Trophoblast cell (in vitro differentiated cells and primary cell): ENCODE measurements at regions not wholly inside any gene's neighbourhood (a gene's known extent, or its start where the extent isn't known, plus 50 kb on each side); places are given as distances from the start of the nearest gene placed in this dataset.

Source experiments
- DNase-seq, 2 donors: peaks; one replicate each; pipeline ENCODE4 v3.0.0-alpha.2; 2016
- H2AFZ ChIP-seq: 2 replicates; pipeline ENCODE4 v1.6.1; 2013; ENCODE audit warnings: low read length, moderate library complexity, mild to moderate bottlenecking; ENCODE audit not compliant: insufficient read depth, poor library complexity
- H2AK5ac ChIP-seq: 2 replicates; pipeline ENCODE4 v1.6.1; 2013; ENCODE audit warnings: mild to moderate bottlenecking, low read length
- H2BK120ac ChIP-seq: 2 replicates; pipeline ENCODE4 v1.6.1; 2013; ENCODE audit warnings: low read length, mild to moderate bottlenecking, moderate library complexity; ENCODE audit not compliant: insufficient read depth, poor library complexity
- H2BK12ac ChIP-seq: 2 replicates; pipeline ENCODE4 v1.6.1; 2013; ENCODE audit warnings: mild to moderate bottlenecking, low read length, moderate library complexity
- H2BK5ac ChIP-seq: 2 replicates; pipeline ENCODE4 v1.6.1; 2013; ENCODE audit warnings: low read length, low read depth, moderate library complexity, mild to moderate bottlenecking; ENCODE audit not compliant: poor library complexity
- H3K14ac ChIP-seq: 2 replicates; pipeline ENCODE4 v1.6.1; 2013; ENCODE audit warnings: mild to moderate bottlenecking, low read length
- H3K18ac ChIP-seq: 2 replicates; pipeline ENCODE4 v1.6.1; 2013; ENCODE audit warnings: mild to moderate bottlenecking, low read length
- H3K23ac ChIP-seq: 2 replicates; pipeline ENCODE4 v1.6.1; 2013; ENCODE audit warnings: low read length
- H3K27ac ChIP-seq: 2 replicates; pipeline ENCODE4 v1.5.1; 2013; ENCODE audit warnings: low read depth, mild to moderate bottlenecking, inconsistent platforms, low read length, moderate library complexity
- H3K27me3 ChIP-seq: 2 replicates; pipeline ENCODE4 v1.6.1; 2013; ENCODE audit warnings: inconsistent platforms, mild to moderate bottlenecking, low read length, moderate library complexity; ENCODE audit not compliant: insufficient read depth
- H3K36me3 ChIP-seq, 2 experiments: 1 replicate in 1 of 2; 2 replicates in 1 of 2; pipeline ENCODE4 v1.6.1; 2013; ENCODE audit warnings: low read length in 2 of 2, mild to moderate bottlenecking in 2 of 2, moderate library complexity in 1 of 2; ENCODE audit not compliant: insufficient read depth in 2 of 2, control insufficient read depth in 1 of 2
- H3K4ac ChIP-seq: 2 replicates; pipeline ENCODE4 v1.6.1; 2013; ENCODE audit warnings: low read depth, mild to moderate bottlenecking, low read length, moderate library complexity
- H3K4me1 ChIP-seq, 2 experiments: 1 replicate in 1 of 2; 2 replicates in 1 of 2; pipeline ENCODE4 v1.6.1; 2013; ENCODE audit warnings: low read length in 2 of 2, mild to moderate bottlenecking in 2 of 2, moderate library complexity in 1 of 2; ENCODE audit not compliant: insufficient read depth in 2 of 2, control insufficient read depth in 1 of 2
- H3K4me2 ChIP-seq: 2 replicates; pipeline ENCODE4 v1.6.1; 2013; ENCODE audit warnings: inconsistent platforms, mild to moderate bottlenecking, low read length, moderate library complexity
- H3K4me3 ChIP-seq: 2 replicates; pipeline ENCODE4 v1.5.1; 2013; ENCODE audit warnings: mild to moderate bottlenecking, low read depth, low read length, inconsistent platforms
- H3K79me1 ChIP-seq: one replicate; pipeline ENCODE4 v1.6.1; 2013; ENCODE audit warnings: low read length
- H3K79me2 ChIP-seq: 2 replicates; pipeline ENCODE4 v1.6.1; 2013; ENCODE audit warnings: low read length, mild to moderate bottlenecking; ENCODE audit not compliant: control insufficient read depth, insufficient read depth, poor library complexity
- H3K9ac ChIP-seq: 2 replicates; pipeline ENCODE4 v1.6.1; 2013; ENCODE audit warnings: mild to moderate bottlenecking, low read length
- H3K9me3 ChIP-seq: 2 replicates; pipeline ENCODE4 v1.6.1; 2013; ENCODE audit warnings: low read depth, mild to moderate bottlenecking, control low read depth, inconsistent platforms, low read length; ENCODE audit not compliant: insufficient read depth
- H4K12ac ChIP-seq: 2 replicates; pipeline ENCODE4 v1.6.1; 2013; ENCODE audit warnings: low read depth, mild to moderate bottlenecking, low read length, moderate library complexity
- H4K8ac ChIP-seq: 2 replicates; pipeline ENCODE4 v1.6.1; 2013; ENCODE audit warnings: low read depth, mild to moderate bottlenecking, low read length, moderate library complexity
- H4K91ac ChIP-seq: one replicate; pipeline ENCODE4 v1.6.1; 2013; ENCODE audit warnings: low read depth, mild to moderate bottlenecking, low read length, moderate library complexity
- WGBS: extraction: QIAGEN DNeasy Blood & Tissue Kit; methylation state at CpG from one replicate; pipeline ENCODE4 v1.1.7; 2013; ENCODE audit warnings: missing lambda C conversion rate; ENCODE audit not compliant: insufficient read length, insufficient coverage; ENCODE audit errors: extremely low coverage; 5-methylcytosine and 5-hydroxymethylcytosine counted together

DNA sequence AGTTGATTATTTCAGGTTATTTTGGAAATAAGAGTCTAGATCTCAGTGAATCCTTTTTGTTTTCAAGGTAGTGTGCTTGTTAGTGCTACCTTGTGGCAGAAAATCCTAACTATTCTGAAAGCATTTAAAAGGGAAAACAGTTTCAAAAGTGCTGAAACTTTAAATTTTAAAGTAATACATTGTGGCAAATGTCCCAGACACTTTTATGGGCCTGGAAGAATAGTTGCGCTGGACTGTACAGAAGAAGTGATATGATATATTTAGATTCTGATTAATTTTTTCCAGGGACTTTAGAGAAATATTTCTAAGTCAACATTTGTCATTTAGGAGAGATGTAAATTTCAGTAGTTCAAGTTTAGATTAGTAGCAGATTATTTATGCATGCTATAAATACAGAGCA lies 96.7 kb upstream of the BMP5 start:
- Histone ChIP-seq H2BK12ac (no peak overlapping the region), H4K91ac (no peak overlapping the region), H2AFZ (no peak overlapping the region), H4K12ac (no peak overlapping the region), H2AK5ac (no peak overlapping the region), H3K23ac (no peak overlapping the region), H3K18ac (no peak overlapping the region), H3K27me3 (no peaks in the 10 kb centered on the region), H3K14ac (no peak overlapping the region), H3K9ac (no peak overlapping the region), H3K4me3 (no peak overlapping the region), H3K4me2 (no peak overlapping the region), H4K8ac (no peak overlapping the region), H2BK120ac (no peak overlapping the region), H3K27ac (no peak overlapping the region), H2BK5ac (no peak overlapping the region), H3K79me1 (no peaks in the 10 kb centered on the region), H3K36me3 (no peaks in the 10 kb centered on the region), H3K4ac (no peak overlapping the region), H3K9me3 (no peaks in the 10 kb centered on the region), H3K79me2 (no peaks in the 10 kb centered on the region), H3K4me1 (no peaks in the 10 kb centered on the region)
- WGBS = no CpG with 5 or more reads among the region's 1 CpG
- DNase-seq = no peak

DNA sequence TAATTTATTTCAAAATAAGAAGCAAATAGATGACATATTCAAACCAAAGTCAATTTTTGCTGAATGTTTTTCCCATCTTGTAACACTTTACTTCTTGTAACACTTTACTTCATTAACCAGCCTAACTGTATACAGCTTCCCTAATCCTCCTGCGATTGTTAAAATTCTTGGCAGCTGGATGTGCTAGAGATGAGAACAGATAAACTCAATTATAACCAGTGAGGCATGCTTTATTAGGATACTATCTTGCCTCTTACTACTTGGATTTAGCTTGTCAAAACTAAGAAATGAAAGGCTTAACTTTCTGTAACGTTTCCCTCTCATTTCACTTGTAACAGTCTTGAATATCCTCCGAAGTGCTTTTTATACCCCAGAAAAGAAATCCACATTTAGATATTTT lies 94.1 kb upstream of the BMP5 start:
- Histone ChIP-seq H3K79me1 (no peaks in the 10 kb centered on the region), H4K91ac (no peak overlapping the region), H3K14ac (no peak overlapping the region), H3K9ac (no peak overlapping the region), H3K27me3 (no peaks in the 10 kb centered on the region), H3K4me1 (no peaks in the 10 kb centered on the region), H3K18ac (no peak overlapping the region), H3K79me2 (no peaks in the 10 kb centered on the region), H3K36me3 (no peaks in the 10 kb centered on the region), H2AK5ac (no peak overlapping the region), H3K27ac (no peak overlapping the region), H4K8ac (no peak overlapping the region), H3K4ac (no peak overlapping the region), H4K12ac (no peak overlapping the region), H2BK120ac (no peak overlapping the region), H2BK12ac (no peak overlapping the region), H2BK5ac (no peak overlapping the region), H3K9me3 (no peaks in the 10 kb centered on the region), H3K23ac (no peak overlapping the region), H2AFZ (no peak overlapping the region), H3K4me2 (no peak overlapping the region), H3K4me3 (no peak overlapping the region)
- WGBS = no CpG with 5 or more reads among the region's 3 CpGs
- no peak for DNase-seq

DNA sequence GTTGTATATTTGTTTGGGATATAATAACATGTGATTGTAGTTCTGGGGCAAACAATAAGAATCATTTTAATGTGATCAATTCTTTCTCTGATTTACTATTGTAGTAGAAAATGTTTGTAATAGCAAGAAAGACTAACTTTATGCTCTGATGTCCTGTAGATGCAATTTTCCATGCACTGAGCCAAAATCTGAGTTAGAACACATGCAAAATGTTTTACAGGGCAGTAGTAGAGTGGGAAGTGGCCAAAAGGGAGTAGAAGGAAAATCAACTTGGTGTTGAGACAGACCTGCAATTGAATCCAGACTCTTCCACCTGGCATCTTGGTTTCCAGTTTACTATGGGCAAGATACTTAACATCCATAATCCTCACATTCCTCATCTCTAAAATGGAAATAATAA lies 93.5 kb upstream of the BMP5 start:
- Histone ChIP-seq H2BK120ac (no peak overlapping the region), H4K12ac (no peak overlapping the region), H3K79me2 (no peaks in the 10 kb centered on the region), H3K14ac (no peak overlapping the region), H3K18ac (no peak overlapping the region), H2AFZ (no peak overlapping the region), H3K4me3 (no peak overlapping the region), H3K4me1 (no peaks in the 10 kb centered on the region), H2BK12ac (no peak overlapping the region), H3K27me3 (no peaks in the 10 kb centered on the region), H3K4ac (no peak overlapping the region), H3K23ac (no peak overlapping the region), H2AK5ac (no peak overlapping the region), H3K27ac (no peak overlapping the region), H3K36me3 (no peaks in the 10 kb centered on the region), H3K9ac (no peak overlapping the region), H4K8ac (no peak overlapping the region), H2BK5ac (no peak overlapping the region), H3K4me2 (no peak overlapping the region), H3K9me3 (no peaks in the 10 kb centered on the region), H4K91ac (no peak overlapping the region), H3K79me1 (no peaks in the 10 kb centered on the region)
- DNase-seq = no peak

DNA sequence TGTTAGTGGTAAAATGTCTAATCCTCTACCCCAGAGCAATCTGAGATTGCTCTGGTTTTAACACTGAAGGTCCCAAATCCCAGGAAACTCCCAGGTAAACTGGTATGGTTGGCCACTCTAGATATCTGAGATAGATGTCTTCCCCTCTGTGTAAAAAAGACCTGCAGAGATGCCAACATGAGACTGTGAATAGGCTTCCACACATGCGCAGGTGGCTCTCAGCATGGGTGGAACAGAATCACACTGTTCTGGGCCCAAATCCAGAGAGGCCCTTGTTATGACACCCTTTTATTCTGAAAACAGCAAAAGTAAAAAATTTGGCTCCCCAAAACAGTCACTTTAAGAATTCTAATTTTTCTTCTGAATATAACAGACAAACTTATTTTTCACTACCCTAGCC lies 88.7 kb upstream of the BMP5 start:
- Histone ChIP-seq H2AFZ (no peak overlapping the region), H4K12ac (no peak overlapping the region), H4K91ac (no peak overlapping the region), H3K36me3 (no peaks in the 10 kb centered on the region), H3K27me3 (no peaks in the 10 kb centered on the region), H3K79me1 (no peaks in the 10 kb centered on the region), H2BK120ac (no peak overlapping the region), H4K8ac (no peak overlapping the region), H3K14ac (no peak overlapping the region), H3K79me2 (no peaks in the 10 kb centered on the region), H3K9me3 (no peaks in the 10 kb centered on the region), H2BK5ac (no peak overlapping the region), H3K27ac (no peak overlapping the region), H3K18ac (no peak overlapping the region), H3K4me1 (no peaks in the 10 kb centered on the region), H3K4me3 (no peak overlapping the region), H2BK12ac (no peak overlapping the region), H3K23ac (no peak overlapping the region), H3K9ac (no peak overlapping the region), H3K4me2 (no peak overlapping the region), H2AK5ac (no peak overlapping the region), H3K4ac (no peak overlapping the region)
- no CpG with 5 or more reads among the region's 1 CpG for WGBS
- no peak for DNase-seq

DNA sequence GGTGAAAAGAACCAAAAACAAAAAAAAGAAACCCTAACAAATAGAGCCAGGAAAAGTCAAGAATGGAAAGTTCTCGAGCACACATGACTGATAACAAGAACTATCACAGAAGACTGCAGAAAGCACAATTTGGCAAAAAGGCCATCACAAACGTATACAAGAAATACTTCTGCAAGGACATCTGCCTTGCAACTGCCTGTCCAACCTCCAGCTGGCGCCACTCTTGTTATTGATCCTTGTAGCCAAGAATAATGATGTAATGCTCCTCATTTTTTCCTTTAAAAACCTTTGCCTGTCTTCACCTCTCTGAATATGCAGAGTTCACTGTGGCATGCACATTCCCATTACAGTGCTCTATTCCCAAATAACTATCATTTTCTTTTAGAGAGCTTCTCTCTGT lies 87.9 kb upstream of the BMP5 start:
- H3K9me3 ChIP-seq = no peaks in the 10 kb centered on the region

More for the DNA sequence above, 87.9 kb upstream of the BMP5 start:
- H2BK5ac ChIP-seq = no peak overlapping the region
- H2BK120ac ChIP-seq = no peak overlapping the region
- no peak overlapping the region for H3K27ac ChIP-seq
- H4K91ac ChIP-seq = no peak overlapping the region
- H3K27me3 ChIP-seq = no peaks in the 10 kb centered on the region
- no peak overlapping the region for H3K23ac ChIP-seq
- no peak overlapping the region for H3K9ac ChIP-seq
- H2BK12ac ChIP-seq = no peak overlapping the region
- no CpG with 5 or more reads among the region's 3 CpGs for WGBS
- no peak overlapping the region for H2AFZ ChIP-seq
- H3K36me3 ChIP-seq = no peaks in the 10 kb centered on the region
- no peak overlapping the region for H3K18ac ChIP-seq
- H3K4me3 ChIP-seq = no peak overlapping the region
- H4K8ac ChIP-seq = no peak overlapping the region
- H3K79me1 ChIP-seq = no peaks in the 10 kb centered on the region
- H3K4me1 ChIP-seq = no peaks in the 10 kb centered on the region
- no peak overlapping the region for H3K4ac ChIP-seq
- H2AK5ac ChIP-seq = no peak overlapping the region
- DNase-seq = no peak
- no peak overlapping the region for H3K4me2 ChIP-seq
- no peaks in the 10 kb centered on the region for H3K79me2 ChIP-seq
- no peak overlapping the region for H4K12ac ChIP-seq
- no peak overlapping the region for H3K14ac ChIP-seq
